ENCODE measurements at regions not wholly inside any gene's neighbourhood (a gene's known extent, or its start where the extent isn't known, plus 50 kb on each side); places are given as distances from the start of the nearest gene placed in this dataset.
"Not testable (repeated sequence)": the region's sequence is repeated elsewhere in the genome, so short reads cannot be mapped to it uniquely, and the experiment has no call there.

DNA sequence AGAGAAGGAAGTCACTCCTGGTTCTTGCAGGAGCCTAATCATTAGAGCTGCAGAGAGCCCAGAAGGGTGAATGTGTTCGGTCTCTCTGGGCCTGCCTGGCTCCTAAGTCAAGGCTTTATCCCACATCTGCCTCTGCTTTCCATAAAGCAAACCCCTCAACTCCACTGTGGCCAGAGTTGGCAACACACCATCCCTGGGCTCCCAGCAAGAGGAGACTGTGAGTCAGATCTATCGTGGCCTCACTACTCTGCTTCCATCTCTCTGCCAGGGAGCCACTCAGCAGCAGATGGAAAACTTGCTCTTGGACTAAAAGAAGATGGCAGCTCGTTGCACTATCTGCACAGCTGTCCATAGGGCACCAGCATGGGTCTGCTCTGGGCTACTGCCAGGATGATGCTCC, 348.2 kb downstream of the FBXW7 start:
- Histone ChIP-seq H3K27ac (no peak overlapping the region), H3K4me1 (ENCODE audit: insufficient read depth) (no peaks in the 10 kb centered on the region), H3K4me3 (no peak overlapping the region), H3K9ac (no peak overlapping the region), H3F3A (ENCODE audit: insufficient read depth) (no peaks in the 10 kb centered on the region), H3K79me2 (ENCODE audit: insufficient read depth) (no peaks in the 10 kb centered on the region), H3K9me2 (ENCODE audit: insufficient read depth) (no peaks in the 10 kb centered on the region), H3K4me2 (ENCODE audit: unreplicated experiment) (no peak overlapping the region), H4K20me1 (ENCODE audit: insufficient read depth) (no peaks in the 10 kb centered on the region), H3K36me3 (ENCODE audit: low read depth) (no peaks in the 10 kb centered on the region), H3K9me3 (ENCODE audit: low read depth) (no peaks in the 10 kb centered on the region), H3K27me3 (replicated peaks; ENCODE audit: insufficient read depth) (no peaks in the 10 kb centered on the region; the same call in 1 of the 2 replicates), H2AFZ (no peak overlapping the region)
- WGBS, 2 experiments (ENCODE audit: low coverage in 1 of 2, low lambda C conversion rate in 2 of 2, missing lambda C conversion rate in 2 of 2), result 53% methylated on average over 3 of the region's 3 CpGs
- in situ Hi-C loops (cut with MboI), result no loop called here
- TF ChIP-seq EZH2phosphoT487 (IDR thresholded peaks at IDR 0.05; ENCODE audit: insufficient read depth, low read depth) (no peak), EZH2 (IDR thresholded peaks at IDR 0.05; ENCODE audit: insufficient read depth, poor library complexity, severe bottlenecking) (no peak)
- DNase-seq, result peak; percentile 63

DNA sequence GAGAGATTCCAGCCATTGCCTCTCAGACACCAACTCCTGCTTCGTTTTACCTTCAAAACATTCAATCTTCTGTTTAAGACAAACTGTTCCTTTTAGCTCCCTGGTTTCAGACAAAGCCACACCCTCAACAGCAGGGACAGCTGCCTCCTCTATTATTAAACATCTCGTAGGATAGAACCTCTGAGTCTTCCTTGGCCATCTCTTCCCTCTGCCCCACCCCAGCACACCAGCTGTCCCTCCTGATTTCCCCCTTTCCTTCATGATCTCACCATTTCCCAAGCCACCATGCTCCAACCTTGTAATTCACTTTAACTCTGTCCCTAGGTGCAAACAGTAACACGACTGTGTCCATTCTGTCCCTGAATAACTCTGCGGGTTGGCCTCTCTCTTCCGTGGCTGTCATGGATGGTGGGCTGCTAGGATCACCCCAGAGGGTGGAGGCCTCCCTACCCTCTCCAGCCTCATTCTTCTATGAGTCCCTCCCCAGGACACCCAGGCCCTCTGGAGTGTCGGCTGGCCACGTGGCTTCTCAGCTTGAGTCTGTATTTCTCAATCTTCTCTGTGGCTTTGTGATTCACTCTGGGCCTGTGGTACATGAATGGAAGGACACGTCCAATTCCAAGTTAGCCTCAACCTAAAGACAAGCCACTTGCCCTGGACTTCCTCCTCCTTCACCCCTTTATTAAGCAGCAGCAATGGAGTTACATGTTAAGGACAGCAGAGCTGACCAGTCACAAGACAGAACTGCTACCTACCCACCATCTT, 349.9 kb downstream of the FBXW7 start:
- H3K4me2 ChIP-seq (ENCODE audit: unreplicated experiment), result no peak overlapping the region
- no peak overlapping the region for H3K9ac ChIP-seq
- H3K27me3 ChIP-seq (replicated peaks; ENCODE audit: insufficient read depth), result no peaks in the 10 kb centered on the region; the same call in 1 of the 2 replicates
- no peaks in the 10 kb centered on the region for H3F3A ChIP-seq (ENCODE audit: insufficient read depth)
- no peaks in the 10 kb centered on the region for H3K36me3 ChIP-seq (ENCODE audit: low read depth)
- H3K79me2 ChIP-seq (ENCODE audit: insufficient read depth), result no peaks in the 10 kb centered on the region
- H3K9me2 ChIP-seq (ENCODE audit: insufficient read depth), result no peaks in the 10 kb centered on the region
- no peak overlapping the region for H3K4me3 ChIP-seq
- in situ Hi-C loops (cut with MboI), result no loop called here
- H2AFZ ChIP-seq, result no peak overlapping the region
- WGBS, 2 experiments (ENCODE audit: low coverage in 1 of 2, low lambda C conversion rate in 2 of 2, missing lambda C conversion rate in 2 of 2), result 50 to 55% methylated on average over 8 of the region's 8 CpGs
- TF ChIP-seq EZH2phosphoT487 (IDR thresholded peaks at IDR 0.05; ENCODE audit: insufficient read depth, low read depth), result no peak
- TF ChIP-seq EZH2 (IDR thresholded peaks at IDR 0.05; ENCODE audit: insufficient read depth, poor library complexity, severe bottlenecking), result no peak
- no peaks in the 10 kb centered on the region for H3K9me3 ChIP-seq (ENCODE audit: low read depth)
- H3K27ac ChIP-seq, result no peak overlapping the region
- H4K20me1 ChIP-seq (ENCODE audit: insufficient read depth), result no peaks in the 10 kb centered on the region
- H3K4me1 ChIP-seq (ENCODE audit: insufficient read depth), result no peaks in the 10 kb centered on the region
- peak; percentile 56 for DNase-seq

DNA sequence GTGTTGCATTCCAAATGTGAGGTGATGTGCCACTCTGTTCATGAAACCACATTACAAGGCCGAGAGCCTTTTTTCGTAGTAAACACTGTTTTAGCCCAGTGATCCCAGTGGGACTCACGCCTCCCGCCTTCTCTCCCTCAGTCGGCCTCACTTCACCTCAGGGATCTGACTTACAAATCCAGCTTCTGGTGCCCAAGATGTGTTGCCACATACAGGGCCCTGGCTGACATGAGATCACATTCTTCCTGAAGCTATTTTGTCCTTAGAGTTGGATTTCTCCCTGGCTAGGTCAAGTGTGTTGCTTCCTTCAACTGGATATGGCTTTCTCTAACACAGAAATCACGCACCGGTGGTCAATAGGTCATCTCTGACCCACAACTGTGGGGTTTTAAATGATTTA, 354.7 kb downstream of the FBXW7 start:
- TF ChIP-seq EZH2 (IDR thresholded peaks at IDR 0.05; ENCODE audit: insufficient read depth, poor library complexity, severe bottlenecking), result no peak
- no peak for TF ChIP-seq EZH2phosphoT487 (IDR thresholded peaks at IDR 0.05; ENCODE audit: insufficient read depth, low read depth)
- DNase-seq, result no peak
- no peaks in the 10 kb centered on the region for H3K9me2 ChIP-seq (ENCODE audit: insufficient read depth)
- H3K4me1 ChIP-seq (ENCODE audit: insufficient read depth), result no peaks in the 10 kb centered on the region
- no peak overlapping the region for H3K9ac ChIP-seq
- in situ Hi-C loops (cut with MboI), result no loop called here
- H3K36me3 ChIP-seq (ENCODE audit: low read depth), result no peaks in the 10 kb centered on the region
- H3K79me2 ChIP-seq (ENCODE audit: insufficient read depth), result no peaks in the 10 kb centered on the region
- no peaks in the 10 kb centered on the region; the same call in 1 of the 2 replicates for H3K27me3 ChIP-seq (replicated peaks; ENCODE audit: insufficient read depth)
- WGBS, 2 experiments (ENCODE audit: low coverage in 1 of 2, low lambda C conversion rate in 2 of 2, missing lambda C conversion rate in 2 of 2), result 72 to 75% methylated on average over 7 of the region's 7 CpGs
- no peak overlapping the region for H3K4me2 ChIP-seq (ENCODE audit: unreplicated experiment)
- H3F3A ChIP-seq (ENCODE audit: insufficient read depth), result no peaks in the 10 kb centered on the region
- no peaks in the 10 kb centered on the region for H4K20me1 ChIP-seq (ENCODE audit: insufficient read depth)
- H3K9me3 ChIP-seq (ENCODE audit: low read depth), result no peaks in the 10 kb centered on the region
- H3K4me3 ChIP-seq, result no peak overlapping the region
- no peak overlapping the region for H2AFZ ChIP-seq
- no peak overlapping the region for H3K27ac ChIP-seq

DNA sequence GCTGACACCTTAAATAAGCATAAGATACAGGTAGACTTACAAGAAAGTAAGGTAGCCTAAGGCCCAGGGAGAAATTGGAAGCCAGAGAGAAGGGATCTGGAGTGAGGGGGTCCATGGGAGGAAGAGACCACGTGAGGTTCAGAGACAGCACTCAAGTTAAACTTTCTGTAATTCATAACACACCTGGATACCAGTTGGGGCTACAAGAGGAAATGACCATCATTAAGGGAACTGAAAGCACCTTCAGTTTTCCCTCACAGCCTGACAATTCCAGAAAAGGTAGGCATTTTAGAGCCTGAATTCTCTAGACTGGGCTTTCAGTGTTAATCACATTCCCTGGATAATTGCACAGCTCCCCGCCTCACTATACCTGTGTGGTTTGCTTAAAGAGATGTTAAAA, 355.5 kb downstream of the FBXW7 start:
- no peak overlapping the region for H3K9ac ChIP-seq
- no peak overlapping the region for H3K27ac ChIP-seq
- WGBS, 2 experiments (ENCODE audit: low coverage in 1 of 2, low lambda C conversion rate in 2 of 2, missing lambda C conversion rate in 2 of 2), result 57 to 58% methylated on average over 2 of the region's 2 CpGs
- H3K79me2 ChIP-seq (ENCODE audit: insufficient read depth), result no peaks in the 10 kb centered on the region
- H3K9me3 ChIP-seq (ENCODE audit: low read depth), result no peaks in the 10 kb centered on the region
- H3K36me3 ChIP-seq (ENCODE audit: low read depth), result no peaks in the 10 kb centered on the region
- DNase-seq, result no peak
- no peak overlapping the region for H2AFZ ChIP-seq
- in situ Hi-C loops (cut with MboI), result no loop called here
- no peaks in the 10 kb centered on the region for H3F3A ChIP-seq (ENCODE audit: insufficient read depth)
- H4K20me1 ChIP-seq (ENCODE audit: insufficient read depth), result no peaks in the 10 kb centered on the region
- no peak overlapping the region for H3K4me3 ChIP-seq
- H3K9me2 ChIP-seq (ENCODE audit: insufficient read depth), result no peaks in the 10 kb centered on the region
- H3K4me2 ChIP-seq (ENCODE audit: unreplicated experiment), result no peak overlapping the region
- no peaks in the 10 kb centered on the region; the same call in 1 of the 2 replicates for H3K27me3 ChIP-seq (replicated peaks; ENCODE audit: insufficient read depth)
- TF ChIP-seq EZH2 (IDR thresholded peaks at IDR 0.05; ENCODE audit: insufficient read depth, poor library complexity, severe bottlenecking) (no peak), EZH2phosphoT487 (IDR thresholded peaks at IDR 0.05; ENCODE audit: insufficient read depth, low read depth) (no peak)
- H3K4me1 ChIP-seq (ENCODE audit: insufficient read depth), result no peaks in the 10 kb centered on the region

- H3K4me3 ChIP-seq; H3K36me3 ChIP-seq (ENCODE audit: low read depth); H3K4me1 ChIP-seq (ENCODE audit: insufficient read depth); H3K27ac ChIP-seq; H3K9me3 ChIP-seq (ENCODE audit: low read depth); H3K9ac ChIP-seq; H3F3A ChIP-seq (ENCODE audit: insufficient read depth); in situ Hi-C loops (cut with MboI); H3K9me2 ChIP-seq (ENCODE audit: insufficient read depth); H3K4me2 ChIP-seq (ENCODE audit: unreplicated experiment); H3K27me3 ChIP-seq (replicated peaks; ENCODE audit: insufficient read depth); DNase-seq; H4K20me1 ChIP-seq (ENCODE audit: insufficient read depth); H3K79me2 ChIP-seq (ENCODE audit: insufficient read depth); H2AFZ ChIP-seq: not testable (repeated sequence)
These were observed 358.4 kb downstream of the FBXW7 start for GRCh38 chr4:152177538-152177937.

Measured in GM23248 (cell line).